Stimulated activated CD4-positive, alpha-beta T cell treated with anti-CD3 and anti-CD28 coated beads, Interleukin-12 subunit alpha, Interleukin-12 subunit beta, amount 100 ng/mL, for 24 hours (primary cell): ENCODE measurements at regions not wholly inside any gene's neighbourhood (a gene's known extent, or its start where the extent isn't known, plus 50 kb on each side); places are given as distances from the start of the nearest gene placed in this dataset.
"Not testable (repeated sequence)": the region's sequence is repeated elsewhere in the genome, so short reads cannot be mapped to it uniquely, and the experiment has no call there.

Source experiments
- DNase-seq, 2 experiments: peaks; one replicate each; pipeline ENCODE4 v3.0.0-alpha.2; 2020; ENCODE audit warnings: low read depth in 2 of 2

GRCh38 chrX:122344816-122345215 lies 839.3 kb upstream of the GRIA3 start:
- no peak for DNase-seq

- DNase-seq, result no peak
These were observed 820.8 kb upstream of the GRIA3 start for GRCh38 chrX:122363112-122363795.

- DNase-seq, result not testable (repeated sequence)
These were observed 808.5 kb upstream of the GRIA3 start for GRCh38 chrX:122375533-122375932.

DNA sequence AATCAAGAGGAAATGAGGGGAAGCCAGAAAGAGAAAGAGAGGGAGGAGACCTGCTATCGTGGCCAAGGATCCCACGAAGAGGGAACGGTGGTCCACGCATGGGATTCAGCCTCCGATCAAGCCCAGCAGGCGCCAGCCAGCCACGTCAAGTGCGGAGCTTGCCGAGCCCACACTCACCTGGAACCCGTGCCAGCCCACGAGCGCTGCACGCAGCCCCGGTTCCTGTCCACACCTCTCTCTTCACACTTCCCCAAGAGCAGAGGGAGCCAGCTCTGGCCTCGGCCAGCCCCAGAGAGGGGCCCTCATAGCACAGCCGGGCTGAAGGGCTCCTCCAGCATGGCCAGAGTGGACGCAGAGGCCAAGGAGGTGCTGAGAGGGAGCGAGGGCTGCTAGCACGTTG lies 795.1 kb upstream of the GRIA3 start:
- no peak for DNase-seq

- DNase-seq, result no peak
These were observed 765.3 kb upstream of the GRIA3 start for GRCh38 chrX:122418758-122419157.

GRCh38 chrX:122421434-122422121 lies 762.5 kb upstream of the GRIA3 start:
- DNase-seq, result no peak

DNA sequence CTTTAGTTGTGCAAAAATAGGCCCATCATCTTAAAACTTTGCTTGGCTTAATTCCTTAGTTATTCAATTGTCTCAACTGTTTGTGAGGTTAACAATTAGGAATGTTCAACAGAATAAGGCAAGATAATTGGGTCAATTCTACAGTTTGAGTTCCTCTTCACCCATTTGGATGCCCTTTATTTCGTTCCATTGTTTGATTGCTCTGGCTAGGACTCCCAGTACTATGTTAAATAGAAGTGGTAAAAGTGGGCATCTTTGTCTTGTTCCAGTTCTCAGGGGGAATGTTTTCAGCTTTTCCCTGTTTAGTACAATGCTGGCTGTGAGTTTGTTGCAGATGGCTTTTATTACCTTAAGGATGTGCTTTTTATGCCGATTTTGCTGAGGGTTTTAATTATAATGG lies 761.5 kb upstream of the GRIA3 start:
- no peak for DNase-seq

DNA sequence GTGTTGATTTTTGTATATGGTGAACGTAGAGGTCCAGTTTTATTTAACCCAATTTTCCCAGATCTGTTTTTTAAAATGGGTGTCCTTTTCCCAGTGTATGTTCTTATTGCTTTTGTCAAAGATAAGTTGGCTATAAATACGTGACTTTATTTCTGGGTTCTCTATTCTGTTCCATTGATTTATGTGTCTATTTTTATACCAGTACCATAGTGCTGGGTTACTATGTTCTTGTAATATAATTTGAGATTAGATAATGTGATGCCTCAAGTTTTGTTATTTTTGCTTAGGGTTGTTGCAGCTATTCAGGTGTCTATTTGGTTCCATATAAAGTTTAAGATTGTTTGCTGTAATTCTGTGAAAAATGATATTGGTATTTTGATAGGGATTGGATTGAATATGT lies 749.1 kb upstream of the GRIA3 start:
- DNase-seq, result no peak

GRCh38 chrX:122439831-122440230 lies 744.2 kb upstream of the GRIA3 start:
- DNase-seq, result no peak

GRCh38 chrX:122440832-122441231 lies 743.2 kb upstream of the GRIA3 start:
- DNase-seq, result no peak

GRCh38 chrX:122441451-122441850 lies 742.6 kb upstream of the GRIA3 start:
- DNase-seq, result no peak

GRCh38 chrX:122445466-122445865 lies 738.6 kb upstream of the GRIA3 start:
- DNase-seq, result no peak

DNA sequence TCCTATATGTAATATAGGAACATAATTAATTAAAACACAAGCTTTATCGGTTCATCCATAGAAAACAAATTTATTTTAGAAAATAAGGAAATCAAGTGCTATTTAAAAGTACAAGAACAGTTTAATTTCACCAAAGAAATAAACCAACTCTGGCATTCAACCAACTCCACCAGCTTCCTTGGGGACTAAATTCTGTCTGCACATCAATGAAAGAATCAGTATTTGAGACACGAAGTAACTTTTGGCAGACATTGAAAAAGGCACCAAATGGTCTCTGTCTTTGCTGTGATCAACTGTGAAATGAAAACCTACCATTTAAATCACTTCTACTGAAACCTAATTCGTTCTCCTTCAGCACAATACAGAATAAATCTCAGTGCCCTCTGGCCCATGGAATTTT lies 719.7 kb upstream of the GRIA3 start:
- no peak for DNase-seq

- DNase-seq, result no peak
These were observed 708.8 kb upstream of the GRIA3 start for GRCh38 chrX:122475306-122475705.

- DNase-seq, result no peak
These were observed 683.5 kb upstream of the GRIA3 start for GRCh38 chrX:122500556-122500955.

GRCh38 chrX:122501652-122502051 lies 682.4 kb upstream of the GRIA3 start:
- no peak for DNase-seq

DNA sequence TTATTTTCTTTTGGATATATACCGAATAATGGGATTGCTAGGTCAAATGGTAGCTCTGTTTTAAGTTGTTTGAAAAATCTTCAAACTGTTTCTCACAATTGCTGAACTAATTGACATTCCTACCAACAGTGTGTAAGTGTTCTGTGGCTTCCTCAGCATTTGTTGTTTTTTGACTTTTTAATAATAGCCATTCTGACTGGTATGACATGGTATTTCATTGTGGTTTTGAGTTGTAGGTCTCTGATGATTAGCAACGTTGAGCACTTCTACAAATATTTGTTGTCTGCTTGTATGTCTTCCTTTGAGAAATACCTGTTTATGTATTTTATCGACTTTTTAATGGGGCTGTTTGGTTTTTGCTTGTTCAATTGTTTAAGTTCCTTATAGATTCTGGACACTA lies 680.1 kb upstream of the GRIA3 start:
- no peak for DNase-seq

DNA sequence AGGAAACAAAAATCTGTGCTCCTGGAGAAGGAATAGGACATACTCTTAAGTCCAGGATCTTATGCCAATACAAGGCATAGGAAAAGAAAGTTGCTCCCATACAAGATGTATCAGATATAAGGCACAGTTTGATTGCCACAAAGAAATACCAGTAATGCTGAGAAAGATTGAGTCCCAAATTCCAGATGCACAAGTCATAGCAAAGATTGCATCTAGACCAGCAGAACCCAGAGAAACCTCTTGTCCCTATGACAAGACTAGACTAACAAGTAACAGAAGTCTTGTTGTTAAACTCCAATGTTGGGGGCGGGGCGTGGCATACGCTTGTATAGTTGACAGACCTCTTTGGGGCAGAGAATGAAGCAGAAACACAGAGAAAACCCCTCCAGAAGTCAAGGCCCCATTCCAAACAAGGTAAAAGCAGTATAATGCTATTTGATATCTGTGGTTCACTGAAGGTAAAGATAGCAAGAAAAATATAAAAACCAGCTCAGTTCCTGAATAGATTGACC lies 671.5 kb upstream of the GRIA3 start:
- DNase-seq, result no peak

DNA sequence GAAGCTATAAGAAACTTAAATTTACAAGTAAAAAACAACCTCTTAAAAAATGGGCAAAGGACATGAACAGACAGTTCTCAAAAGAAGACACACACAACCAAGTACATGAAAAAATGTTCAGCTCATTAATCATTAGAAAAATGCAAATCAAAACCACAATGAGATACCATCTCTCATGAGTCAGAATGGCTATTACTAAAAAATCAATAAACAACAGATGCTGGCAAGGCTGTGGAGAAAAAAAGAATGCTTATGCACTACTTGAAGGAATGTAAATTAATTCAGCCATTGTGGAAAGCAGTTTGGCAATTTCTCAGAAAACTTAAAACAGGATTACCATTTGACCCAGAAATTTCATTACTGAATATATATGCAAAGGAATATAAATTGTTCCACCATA lies 666.3 kb upstream of the GRIA3 start:
- DNase-seq, result no peak

- no peak for DNase-seq
These were observed 638.3 kb upstream of the GRIA3 start for GRCh38 chrX:122545778-122546177.

DNA sequence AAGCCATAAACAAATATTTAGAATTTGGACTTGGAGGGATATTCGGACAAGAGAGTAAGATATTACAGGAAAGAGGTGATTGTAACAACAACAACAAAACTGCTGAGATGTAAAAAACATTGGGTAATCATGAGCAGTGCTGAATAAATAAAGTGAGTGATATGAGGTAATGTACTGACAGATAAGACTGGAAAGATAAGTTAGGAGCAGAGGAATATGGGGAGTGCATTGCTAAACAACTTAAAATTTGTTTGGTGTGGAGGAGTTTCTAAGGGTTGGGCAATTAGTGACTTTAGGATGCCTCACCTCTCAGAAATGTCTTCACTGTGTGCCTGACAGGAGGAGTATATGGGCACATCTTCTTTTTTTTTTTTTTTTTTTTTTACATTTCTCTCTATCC lies 637.8 kb upstream of the GRIA3 start:
- DNase-seq, result no peak

DNA sequence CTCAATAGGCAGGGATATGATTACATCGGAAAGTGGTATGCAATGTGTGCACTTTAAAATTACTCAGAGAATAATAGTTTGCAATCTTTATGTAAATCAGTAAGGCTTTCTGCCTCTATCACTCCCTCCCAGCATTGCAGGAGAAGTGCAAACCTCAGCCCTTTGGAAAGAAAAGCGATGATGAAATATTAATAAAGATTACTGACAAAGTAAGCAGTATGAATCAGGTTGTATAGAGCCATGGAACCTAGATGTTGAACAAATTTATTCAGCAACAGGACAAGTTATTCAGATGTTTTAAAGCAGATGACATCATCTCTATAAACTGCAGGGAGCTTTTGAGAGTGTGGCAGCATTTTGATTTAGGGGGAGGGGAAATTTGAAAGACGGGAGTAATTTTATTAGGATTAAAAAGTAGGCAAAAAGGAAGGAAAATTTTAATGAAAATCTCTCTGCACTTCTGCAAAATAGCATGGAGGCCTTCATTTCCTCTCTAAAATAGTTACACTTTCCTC lies 631.7 kb upstream of the GRIA3 start:
- DNase-seq, result no peak

- DNase-seq, result no peak
These were observed 628.2 kb upstream of the GRIA3 start for GRCh38 chrX:122555925-122556324.
